ENCODE measurements at regions not wholly inside any gene's neighbourhood (a gene's known extent, or its start where the extent isn't known, plus 50 kb on each side); places are given as distances from the start of the nearest gene placed in this dataset.
A peak's percentile ranks its signal among the peaks of the same experiment; 100 is the strongest.

DNA sequence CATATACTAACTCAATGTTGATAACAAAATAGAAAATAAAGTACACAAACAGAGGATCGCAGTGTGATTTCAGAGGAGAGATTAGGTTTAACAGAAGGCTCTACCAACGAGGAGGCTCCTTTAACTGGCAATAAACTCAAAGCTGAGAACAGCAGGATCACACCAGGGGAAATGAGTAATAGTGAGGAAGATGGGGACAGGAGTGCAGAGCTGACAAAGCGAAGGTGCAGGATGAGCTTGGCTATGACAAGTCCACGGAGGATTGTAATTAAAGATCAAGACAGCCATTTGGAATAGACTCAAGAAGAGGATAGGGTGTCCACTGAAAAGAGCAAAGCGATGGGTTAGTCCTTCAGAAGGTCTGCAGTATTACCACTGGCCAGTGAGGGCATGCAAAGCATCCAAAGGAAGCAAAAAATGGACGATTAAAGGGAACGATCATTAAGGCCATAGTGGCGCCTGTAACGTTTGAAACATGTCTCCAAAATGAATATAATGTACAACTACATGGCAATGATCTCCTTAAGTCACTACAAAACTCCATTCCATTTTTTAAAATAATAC is 85.3 kb downstream of the GRIN2B start:
- peak; percentile 89 for FAIRE-seq
- H3K27ac ChIP-seq = peak overlapping the region; percentile 82 to 85
- CTCF ChIA-PET = interaction anchor here (1.1 to 1.6 kb wide), 6 partner anchors 10 to 156 kb away, joined by 3 to 5 read pairs (median 4); partner anchors contain the start of gene GRIN2B
- H3K9me3 ChIP-seq = no peaks in the 10 kb centered on the region
- WGBS (ENCODE audit: missing lambda C conversion rate) = 16% methylated on average over 9 of the region's 9 CpGs
- DNase-seq (ENCODE audit: low read depth in 1 of 2, low spot score in 1 of 2) = peak; percentile 15 to 66
- POLR2A ChIA-PET = interaction anchor here (1.5 kb wide), 1 partner anchor 45 kb away, joined by 4 read pairs; no protein-coding TSS in a partner anchor
- TF ChIP-seq, protein P1, sequence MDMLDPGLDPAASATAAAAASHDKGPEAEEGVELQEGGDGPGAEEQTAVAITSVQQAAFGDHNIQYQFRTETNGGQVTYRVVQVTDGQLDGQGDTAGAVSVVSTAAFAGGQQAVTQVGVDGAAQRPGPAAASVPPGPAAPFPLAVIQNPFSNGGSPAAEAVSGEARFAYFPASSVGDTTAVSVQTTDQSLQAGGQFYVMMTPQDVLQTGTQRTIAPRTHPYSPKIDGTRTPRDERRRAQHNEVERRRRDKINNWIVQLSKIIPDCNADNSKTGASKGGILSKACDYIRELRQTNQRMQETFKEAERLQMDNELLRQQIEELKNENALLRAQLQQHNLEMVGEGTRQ (IDR thresholded peaks at IDR 0.05) = no peak
- TF ChIP-seq MYC (IDR thresholded peaks at IDR 0.05; ENCODE audit: borderline replicate concordance, low read length) = no peak
- TF ChIP-seq POLR2AphosphoS2 (conservative IDR thresholded peaks at IDR 0.05; ENCODE audit: low read length) = no peak
- TF ChIP-seq, protein P2, sequence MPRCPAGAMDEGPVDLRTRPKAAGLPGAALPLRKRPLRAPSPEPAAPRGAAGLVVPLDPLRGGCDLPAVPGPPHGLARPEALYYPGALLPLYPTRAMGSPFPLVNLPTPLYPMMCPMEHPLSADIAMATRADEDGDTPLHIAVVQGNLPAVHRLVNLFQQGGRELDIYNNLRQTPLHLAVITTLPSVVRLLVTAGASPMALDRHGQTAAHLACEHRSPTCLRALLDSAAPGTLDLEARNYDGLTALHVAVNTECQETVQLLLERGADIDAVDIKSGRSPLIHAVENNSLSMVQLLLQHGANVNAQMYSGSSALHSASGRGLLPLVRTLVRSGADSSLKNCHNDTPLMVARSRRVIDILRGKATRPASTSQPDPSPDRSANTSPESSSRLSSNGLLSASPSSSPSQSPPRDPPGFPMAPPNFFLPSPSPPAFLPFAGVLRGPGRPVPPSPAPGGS (IDR thresholded peaks at IDR 0.05) = no peak
- TF ChIP-seq NR3C1 (IDR thresholded peaks at IDR 0.05) = no peak
- no peak for TF ChIP-seq ZFP36 (IDR thresholded peaks at IDR 0.05; ENCODE audit: borderline replicate concordance, partially characterized antibody)
- no peak for TF ChIP-seq RCOR1 (IDR thresholded peaks at IDR 0.05; ENCODE audit: low read depth, low read length)
- no peak for TF ChIP-seq ESRRA (IDR thresholded peaks at IDR 0.05; ENCODE audit: borderline replicate concordance, low read length)
- TF ChIP-seq EHMT2 (IDR thresholded peaks at IDR 0.05; ENCODE audit: low read depth) = no peak
- TF ChIP-seq RFX5 (IDR thresholded peaks at IDR 0.05) = no peak
- no peak for TF ChIP-seq RARB (CRISPR knock-in tag; IDR thresholded peaks at IDR 0.05)
- TF ChIP-seq RNF2 (IDR thresholded peaks at IDR 0.05; ENCODE audit: borderline replicate concordance, low read depth) = no peak
- TF ChIP-seq ZSCAN20 (CRISPR knock-in tag; IDR thresholded peaks at IDR 0.05) = no peak
- no peak for TF ChIP-seq POLR2A (IDR thresholded peaks at IDR 0.05; ENCODE audit: low read length)
- no peak for TF ChIP-seq CBX2 (IDR thresholded peaks at IDR 0.05; ENCODE audit: borderline replicate concordance, low read depth)
- no peak for TF ChIP-seq EP300 (IDR thresholded peaks at IDR 0.05)
- TF ChIP-seq, protein P3, sequence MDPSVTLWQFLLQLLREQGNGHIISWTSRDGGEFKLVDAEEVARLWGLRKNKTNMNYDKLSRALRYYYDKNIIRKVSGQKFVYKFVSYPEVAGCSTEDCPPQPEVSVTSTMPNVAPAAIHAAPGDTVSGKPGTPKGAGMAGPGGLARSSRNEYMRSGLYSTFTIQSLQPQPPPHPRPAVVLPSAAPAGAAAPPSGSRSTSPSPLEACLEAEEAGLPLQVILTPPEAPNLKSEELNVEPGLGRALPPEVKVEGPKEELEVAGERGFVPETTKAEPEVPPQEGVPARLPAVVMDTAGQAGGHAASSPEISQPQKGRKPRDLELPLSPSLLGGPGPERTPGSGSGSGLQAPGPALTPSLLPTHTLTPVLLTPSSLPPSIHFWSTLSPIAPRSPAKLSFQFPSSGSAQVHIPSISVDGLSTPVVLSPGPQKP (IDR thresholded peaks at IDR 0.05; ENCODE audit: low read depth, low read length) = no peak
- TF ChIP-seq, protein P4, sequence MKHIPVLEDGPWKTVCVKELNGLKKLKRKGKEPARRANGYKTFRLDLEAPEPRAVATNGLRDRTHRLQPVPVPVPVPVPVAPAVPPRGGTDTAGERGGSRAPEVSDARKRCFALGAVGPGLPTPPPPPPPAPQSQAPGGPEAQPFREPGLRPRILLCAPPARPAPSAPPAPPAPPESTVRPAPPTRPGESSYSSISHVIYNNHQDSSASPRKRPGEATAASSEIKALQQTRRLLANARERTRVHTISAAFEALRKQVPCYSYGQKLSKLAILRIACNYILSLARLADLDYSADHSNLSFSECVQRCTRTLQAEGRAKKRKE (CRISPR knock-in tag; IDR thresholded peaks at IDR 0.05; ENCODE audit: low read depth) = no peak
- TF ChIP-seq, protein P5, sequence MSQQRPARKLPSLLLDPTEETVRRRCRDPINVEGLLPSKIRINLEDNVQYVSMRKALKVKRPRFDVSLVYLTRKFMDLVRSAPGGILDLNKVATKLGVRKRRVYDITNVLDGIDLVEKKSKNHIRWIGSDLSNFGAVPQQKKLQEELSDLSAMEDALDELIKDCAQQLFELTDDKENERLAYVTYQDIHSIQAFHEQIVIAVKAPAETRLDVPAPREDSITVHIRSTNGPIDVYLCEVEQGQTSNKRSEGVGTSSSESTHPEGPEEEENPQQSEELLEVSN (IDR thresholded peaks at IDR 0.05; ENCODE audit: borderline replicate concordance, low read depth) = no peak
- TF ChIP-seq TFCP2L1 (CRISPR knock-in tag; IDR thresholded peaks at IDR 0.05) = no peak
- no peak overlapping the region for H3K4me3 ChIP-seq
- ATAC-seq = peak; percentile 79 to 82
- peaks cover 43% of the 10 kb centered on the region for H3K4me1 ChIP-seq
- peak overlapping the region; percentile 84 for H3K4me2 ChIP-seq

DNA sequence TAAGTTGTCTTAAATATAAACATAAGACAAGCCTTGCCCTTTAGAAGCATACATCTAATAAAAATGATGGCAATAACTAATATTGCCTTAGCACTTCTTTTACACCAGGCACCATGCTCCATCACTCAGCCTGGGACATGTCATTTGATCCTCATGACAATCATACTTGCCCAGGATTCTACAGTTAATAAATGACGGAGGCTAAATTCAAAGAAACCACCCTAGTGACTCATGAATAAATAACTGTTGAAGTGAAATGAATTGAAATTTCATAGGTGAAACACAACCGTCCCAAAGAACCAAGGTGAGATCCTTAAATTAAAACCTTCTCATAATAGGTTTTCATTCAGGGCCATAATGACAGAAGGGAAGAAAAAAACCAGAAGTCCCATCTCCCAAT is 89.5 kb downstream of the GRIN2B start:
- Histone ChIP-seq H3K9me3 (no peaks in the 10 kb centered on the region), H3K4me2 (peak overlapping the region; percentile 84), H3K4me3 (0 out of 3 replicates have a peak overlapping the region, but pooled peaks have one; percentile 14), H3K4me1 (peaks cover 72% of the 10 kb centered on the region), H3K27ac (peak overlapping the region; percentile 82 to 86)
- TF ChIP-seq ZC3H11A (IDR thresholded peaks at IDR 0.05) = no peak
- TF ChIP-seq FOSL2 (IDR thresholded peaks at IDR 0.05) = no peak
- TF ChIP-seq FOSL2 (CRISPR knock-in tag; IDR thresholded peaks at IDR 0.05) = peak; percentile 67
- WGBS (ENCODE audit: missing lambda C conversion rate) = 17% methylated on average over 2 of the region's 2 CpGs
- peak; percentile 14 to 48 for DNase-seq (ENCODE audit: low read depth in 1 of 2, low spot score in 1 of 2)
- ChIA-PET CTCF (interaction anchor here (1.3 to 1.7 kb wide), 2 partner anchors 12 to 90 kb away, joined by 4 to 6 read pairs; no protein-coding TSS in a partner anchor), POLR2A (no interaction called here)
- peak in 1 of 2 experiments; percentile 16; a peak in 2 of 6 replicates for ATAC-seq
- FAIRE-seq = no peak

All from A549 (cell line).